ENCODE measurements at regions not wholly inside any gene's neighbourhood (a gene's known extent, or its start where the extent isn't known, plus 50 kb on each side); places are given as distances from the start of the nearest gene placed in this dataset.

DNA sequence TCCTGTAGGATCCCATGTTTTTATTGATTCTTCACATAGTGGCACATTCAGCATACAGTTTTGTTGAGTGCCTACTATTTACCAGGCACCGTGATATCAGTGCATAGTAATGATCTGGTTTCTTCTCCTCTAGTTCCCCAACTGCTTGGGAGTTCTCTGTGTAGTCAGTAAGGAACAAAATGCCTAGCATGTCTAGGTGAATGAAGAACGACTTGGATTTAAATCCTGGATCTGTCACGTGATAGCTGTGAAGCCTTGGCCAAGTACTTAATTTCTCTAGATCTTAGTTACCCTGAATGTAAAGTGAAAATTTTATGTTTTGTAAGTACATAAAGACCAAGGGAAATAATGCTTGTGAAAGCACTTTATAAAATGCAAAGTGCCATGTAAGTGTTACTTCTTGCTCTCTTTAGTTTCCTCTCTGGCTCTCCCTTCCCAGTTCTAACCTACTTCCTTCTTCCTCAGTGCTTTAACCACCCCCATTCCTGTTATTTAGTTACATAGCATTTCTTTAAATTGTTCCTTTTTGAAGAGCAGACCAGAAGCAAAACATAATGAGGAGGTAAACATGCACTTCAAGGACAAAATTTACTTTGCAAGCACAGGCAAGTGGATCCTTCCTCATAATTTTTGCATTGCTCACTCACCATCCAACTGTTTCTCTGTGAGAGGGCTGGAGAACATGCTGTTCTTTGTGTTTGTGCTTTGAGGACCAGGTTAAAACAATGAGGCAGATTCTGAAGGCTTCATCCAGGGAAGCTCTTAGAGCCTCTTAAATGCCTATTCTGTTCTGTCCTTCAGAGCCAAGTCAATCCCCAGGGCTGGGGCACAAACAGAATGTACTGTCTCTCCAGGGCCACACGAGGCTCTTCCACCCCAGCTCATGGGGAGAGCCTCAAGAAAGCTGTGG is 353.9 kb upstream of the TENM4 start:
- Histone ChIP-seq H3K27me3 (ENCODE audit: insufficient read depth, poor library complexity, severe bottlenecking) (no peaks in the 10 kb centered on the region), H3K27ac (replicated peaks) (no peak overlapping the region), H3K4me3 (replicated peaks; ENCODE audit: insufficient read depth, low read length) (no peak overlapping the region)
- no peak for DNase-seq (ENCODE audit: low read depth in 1 of 2, low spot score in 1 of 2)
- TF ChIP-seq, protein P1, sequence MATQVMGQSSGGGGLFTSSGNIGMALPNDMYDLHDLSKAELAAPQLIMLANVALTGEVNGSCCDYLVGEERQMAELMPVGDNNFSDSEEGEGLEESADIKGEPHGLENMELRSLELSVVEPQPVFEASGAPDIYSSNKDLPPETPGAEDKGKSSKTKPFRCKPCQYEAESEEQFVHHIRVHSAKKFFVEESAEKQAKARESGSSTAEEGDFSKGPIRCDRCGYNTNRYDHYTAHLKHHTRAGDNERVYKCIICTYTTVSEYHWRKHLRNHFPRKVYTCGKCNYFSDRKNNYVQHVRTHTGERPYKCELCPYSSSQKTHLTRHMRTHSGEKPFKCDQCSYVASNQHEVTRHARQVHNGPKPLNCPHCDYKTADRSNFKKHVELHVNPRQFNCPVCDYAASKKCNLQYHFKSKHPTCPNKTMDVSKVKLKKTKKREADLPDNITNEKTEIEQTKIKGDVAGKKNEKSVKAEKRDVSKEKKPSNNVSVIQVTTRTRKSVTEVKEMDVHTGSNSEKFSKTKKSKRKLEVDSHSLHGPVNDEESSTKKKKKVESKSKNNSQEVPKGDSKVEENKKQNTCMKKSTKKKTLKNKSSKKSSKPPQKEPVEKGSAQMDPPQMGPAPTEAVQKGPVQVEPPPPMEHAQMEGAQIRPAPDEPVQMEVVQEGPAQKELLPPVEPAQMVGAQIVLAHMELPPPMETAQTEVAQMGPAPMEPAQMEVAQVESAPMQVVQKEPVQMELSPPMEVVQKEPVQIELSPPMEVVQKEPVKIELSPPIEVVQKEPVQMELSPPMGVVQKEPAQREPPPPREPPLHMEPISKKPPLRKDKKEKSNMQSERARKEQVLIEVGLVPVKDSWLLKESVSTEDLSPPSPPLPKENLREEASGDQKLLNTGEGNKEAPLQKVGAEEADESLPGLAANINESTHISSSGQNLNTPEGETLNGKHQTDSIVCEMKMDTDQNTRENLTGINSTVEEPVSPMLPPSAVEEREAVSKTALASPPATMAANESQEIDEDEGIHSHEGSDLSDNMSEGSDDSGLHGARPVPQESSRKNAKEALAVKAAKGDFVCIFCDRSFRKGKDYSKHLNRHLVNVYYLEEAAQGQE (IDR thresholded peaks at IDR 0.05; ENCODE audit: insufficient replicate concordance, low read depth), result no peak
- TF ChIP-seq CTCF (IDR thresholded peaks at IDR 0.05; ENCODE audit: insufficient read depth, low read length) (no peak), POLR2AphosphoS5 (IDR thresholded peaks at IDR 0.05; ENCODE audit: low read depth) (no peak), SPI1 (IDR thresholded peaks at IDR 0.05; ENCODE audit: borderline replicate concordance, low read depth) (no peak), GABPA (IDR thresholded peaks at IDR 0.05; ENCODE audit: low read depth) (no peak)

GRCh38 chr11:79794057-79794456 is 353.2 kb upstream of the TENM4 start:
- DNase-seq (ENCODE audit: low read depth in 1 of 2, low spot score in 1 of 2), result no peak
- H3K27me3 ChIP-seq (ENCODE audit: insufficient read depth, poor library complexity, severe bottlenecking), result no peaks in the 10 kb centered on the region
- no peak overlapping the region for H3K27ac ChIP-seq (replicated peaks)
- TF ChIP-seq CTCF (IDR thresholded peaks at IDR 0.05; ENCODE audit: insufficient read depth, low read length), result no peak
- TF ChIP-seq SPI1 (IDR thresholded peaks at IDR 0.05; ENCODE audit: borderline replicate concordance, low read depth), result no peak
- no peak for TF ChIP-seq GABPA (IDR thresholded peaks at IDR 0.05; ENCODE audit: low read depth)
- TF ChIP-seq, protein P1 (IDR thresholded peaks at IDR 0.05; ENCODE audit: insufficient replicate concordance, low read depth), result no peak
- no peak for TF ChIP-seq POLR2AphosphoS5 (IDR thresholded peaks at IDR 0.05; ENCODE audit: low read depth)
- H3K4me3 ChIP-seq (replicated peaks; ENCODE audit: insufficient read depth, low read length), result no peak overlapping the region

DNA sequence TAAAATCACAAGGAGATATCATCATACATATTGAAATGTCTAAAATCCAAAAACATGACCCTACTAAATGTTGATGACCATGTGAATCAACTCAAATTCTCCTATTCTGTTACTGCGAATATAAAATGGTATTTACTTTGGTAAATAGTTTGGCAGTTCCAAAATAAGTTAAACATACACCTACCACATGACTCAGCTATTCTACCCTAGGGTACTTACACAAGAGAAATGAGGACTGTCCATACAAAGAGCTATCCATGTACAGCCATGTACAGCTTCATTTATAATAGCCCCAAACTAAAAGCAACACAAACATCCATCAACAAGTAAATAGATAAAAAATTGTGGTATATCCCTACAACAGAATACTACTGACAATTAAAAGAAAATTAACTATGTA is 346.1 kb upstream of the TENM4 start:
- no peak for TF ChIP-seq SPI1 (IDR thresholded peaks at IDR 0.05; ENCODE audit: borderline replicate concordance, low read depth)
- TF ChIP-seq GABPA (IDR thresholded peaks at IDR 0.05; ENCODE audit: low read depth), result no peak
- no peak for TF ChIP-seq CTCF (IDR thresholded peaks at IDR 0.05; ENCODE audit: insufficient read depth, low read length)
- TF ChIP-seq, protein P1 (IDR thresholded peaks at IDR 0.05; ENCODE audit: insufficient replicate concordance, low read depth), result no peak
- TF ChIP-seq POLR2AphosphoS5 (IDR thresholded peaks at IDR 0.05; ENCODE audit: low read depth), result no peak
- H3K27me3 ChIP-seq (ENCODE audit: insufficient read depth, poor library complexity, severe bottlenecking), result no peaks in the 10 kb centered on the region
- DNase-seq (ENCODE audit: low read depth in 1 of 2, low spot score in 1 of 2), result no peak

More for the DNA sequence above, 346.1 kb upstream of the TENM4 start:
- no peak overlapping the region for H3K4me3 ChIP-seq (replicated peaks; ENCODE audit: insufficient read depth, low read length)
- H3K27ac ChIP-seq (replicated peaks), result no peak overlapping the region

Measured in HL-60 (cell line).